ENCODE measurements at regions not wholly inside any gene's neighbourhood (a gene's known extent, or its start where the extent isn't known, plus 50 kb on each side); places are given as distances from the start of the nearest gene placed in this dataset.

- no peak overlapping the region for H3K27ac ChIP-seq
- TF ChIP-seq, protein P1, sequence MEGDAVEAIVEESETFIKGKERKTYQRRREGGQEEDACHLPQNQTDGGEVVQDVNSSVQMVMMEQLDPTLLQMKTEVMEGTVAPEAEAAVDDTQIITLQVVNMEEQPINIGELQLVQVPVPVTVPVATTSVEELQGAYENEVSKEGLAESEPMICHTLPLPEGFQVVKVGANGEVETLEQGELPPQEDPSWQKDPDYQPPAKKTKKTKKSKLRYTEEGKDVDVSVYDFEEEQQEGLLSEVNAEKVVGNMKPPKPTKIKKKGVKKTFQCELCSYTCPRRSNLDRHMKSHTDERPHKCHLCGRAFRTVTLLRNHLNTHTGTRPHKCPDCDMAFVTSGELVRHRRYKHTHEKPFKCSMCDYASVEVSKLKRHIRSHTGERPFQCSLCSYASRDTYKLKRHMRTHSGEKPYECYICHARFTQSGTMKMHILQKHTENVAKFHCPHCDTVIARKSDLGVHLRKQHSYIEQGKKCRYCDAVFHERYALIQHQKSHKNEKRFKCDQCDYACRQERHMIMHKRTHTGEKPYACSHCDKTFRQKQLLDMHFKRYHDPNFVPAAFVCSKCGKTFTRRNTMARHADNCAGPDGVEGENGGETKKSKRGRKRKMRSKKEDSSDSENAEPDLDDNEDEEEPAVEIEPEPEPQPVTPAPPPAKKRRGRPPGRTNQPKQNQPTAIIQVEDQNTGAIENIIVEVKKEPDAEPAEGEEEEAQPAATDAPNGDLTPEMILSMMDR (conservative IDR thresholded peaks at IDR 0.05): no peak
- TF ChIP-seq ZFX (IDR thresholded peaks at IDR 0.05): no peak
Observed at GRCh38 chr15:93981706-93982105, 249.7 kb upstream of the MCTP2 start.

- no peak for TF ChIP-seq ZFX (IDR thresholded peaks at IDR 0.05)
- TF ChIP-seq, protein P1 (conservative IDR thresholded peaks at IDR 0.05): no peak
- H3K27ac ChIP-seq: no peak overlapping the region
Observed at GRCh38 chr15:93980261-93980911, 251.0 kb upstream of the MCTP2 start.

DNA sequence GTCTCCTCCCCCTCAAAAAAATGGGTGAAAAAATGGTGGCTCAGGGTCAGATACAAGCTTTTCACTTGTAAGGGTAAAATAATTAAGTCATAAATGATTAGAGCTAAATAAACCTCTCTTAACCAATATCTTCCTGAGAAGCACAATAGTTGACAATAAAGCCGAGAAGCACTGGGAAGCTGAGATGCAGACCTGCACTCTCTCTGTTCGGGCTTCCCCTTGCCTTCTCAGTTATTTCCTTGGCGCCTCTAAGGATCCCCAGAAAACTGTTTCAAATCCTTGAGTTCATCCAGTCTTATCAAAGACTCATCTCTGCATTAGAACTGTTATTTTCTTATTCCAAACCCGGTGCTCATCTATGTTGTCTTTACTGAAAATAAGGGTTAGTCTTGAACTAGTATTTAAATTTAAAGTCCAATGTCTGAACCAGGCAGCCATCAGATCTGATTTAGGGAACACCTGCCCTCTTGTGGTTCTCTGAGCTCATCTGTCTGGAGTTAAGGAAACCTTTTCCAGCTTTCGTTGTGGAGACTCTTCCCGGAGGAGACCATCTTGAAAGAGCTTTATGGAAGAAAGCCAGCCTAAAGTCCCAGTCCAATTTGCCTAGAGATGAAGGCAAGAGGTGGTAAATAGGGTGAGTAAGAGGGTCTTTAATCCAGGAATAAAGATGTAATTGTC lies 256.4 kb upstream of the MCTP2 start:
- H3K27ac ChIP-seq: no peak overlapping the region
- TF ChIP-seq ZFX (IDR thresholded peaks at IDR 0.05): no peak
- TF ChIP-seq, protein P1 (conservative IDR thresholded peaks at IDR 0.05): peak; percentile 64

DNA sequence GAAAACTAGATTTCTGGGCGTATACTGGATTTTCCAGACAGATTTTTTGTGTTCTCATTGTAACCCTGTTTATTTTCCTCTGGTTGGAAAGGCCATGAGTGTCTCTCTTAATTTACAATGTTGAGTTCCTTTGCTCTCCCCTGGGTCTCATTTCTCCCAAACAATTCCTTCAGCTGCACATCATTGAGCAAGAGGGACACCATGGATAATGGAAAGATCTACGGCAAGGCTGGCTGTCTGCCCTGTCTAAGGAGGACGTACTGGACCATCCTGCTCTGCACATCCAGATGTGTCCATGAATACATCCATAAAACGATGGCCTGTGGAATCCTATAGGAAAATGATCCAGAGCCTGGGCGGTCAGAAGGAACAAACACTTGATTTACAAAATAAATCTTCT lies 258.1 kb upstream of the MCTP2 start:
- H3K27ac ChIP-seq: no peak overlapping the region
- TF ChIP-seq, protein P1 (conservative IDR thresholded peaks at IDR 0.05): no peak
- no peak for TF ChIP-seq ZFX (IDR thresholded peaks at IDR 0.05)

DNA sequence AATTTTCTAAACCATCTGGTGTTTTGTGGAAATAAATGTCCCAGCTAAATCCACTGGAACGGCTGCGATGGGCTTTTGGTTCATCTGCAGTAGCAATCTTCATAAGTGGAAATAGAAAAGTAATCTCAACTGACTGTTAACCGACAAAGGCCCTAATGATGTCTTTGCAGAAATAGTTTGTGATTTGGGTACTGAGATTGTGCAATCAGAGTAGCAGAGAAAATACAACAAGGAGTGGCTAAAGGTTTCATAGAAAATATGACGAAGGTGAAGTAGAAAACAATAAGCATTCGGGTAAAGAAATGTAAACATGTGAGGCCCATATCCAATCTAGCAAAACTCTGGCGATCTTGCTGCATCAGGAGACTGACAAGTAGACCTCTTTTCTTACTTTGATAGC lies 262.6 kb upstream of the MCTP2 start:
- no peak overlapping the region for H3K27ac ChIP-seq
- TF ChIP-seq ZFX (IDR thresholded peaks at IDR 0.05): no peak
- TF ChIP-seq, protein P1 (conservative IDR thresholded peaks at IDR 0.05): no peak

GRCh38 chr15:93965304-93965908 lies 266.0 kb upstream of the MCTP2 start:
- H3K27ac ChIP-seq: no peak overlapping the region
- TF ChIP-seq, protein P1 (conservative IDR thresholded peaks at IDR 0.05): no peak
- no peak for TF ChIP-seq ZFX (IDR thresholded peaks at IDR 0.05)

GRCh38 chr15:93954985-93955571 lies 276.3 kb upstream of the MCTP2 start:
- TF ChIP-seq ZFX (IDR thresholded peaks at IDR 0.05): no peak
- no peak overlapping the region for H3K27ac ChIP-seq

All from C4-2B (cell line).